ENCODE measurements at regions not wholly inside any gene's neighbourhood (a gene's known extent, or its start where the extent isn't known, plus 50 kb on each side); places are given as distances from the start of the nearest gene placed in this dataset.

DNA sequence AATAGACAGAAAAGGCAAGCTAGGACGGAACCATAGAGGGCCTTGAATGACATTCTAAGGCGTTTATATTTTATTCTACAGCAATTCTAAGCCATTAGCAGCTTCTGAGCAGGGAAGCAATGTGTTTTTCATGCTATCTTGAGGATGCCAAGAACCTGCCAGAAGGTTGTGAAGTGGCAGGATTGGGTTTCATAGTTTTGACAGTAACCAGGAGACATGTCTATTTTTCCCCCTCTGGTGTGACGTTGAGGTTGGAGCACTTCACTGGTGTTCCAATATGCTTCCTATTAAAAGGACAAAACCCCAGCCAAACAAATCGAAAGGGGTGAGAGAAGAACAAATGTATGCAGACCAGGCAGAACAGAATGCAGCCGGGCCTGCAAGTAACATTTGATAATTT is 148.2 kb downstream of the SPATA19 start:
- dilution Hi-C loops (cut with HindIII; ENCODE audit: low sequenced_read_pairs, unreplicated experiment), result no loop called here
- Histone ChIP-seq H3K56ac (ENCODE audit: extremely low read depth, insufficient read depth, low read length) (no peak overlapping the region), H3K18ac (ENCODE audit: low read depth, low read length) (no peak overlapping the region), H3K9ac (ENCODE audit: low read depth, low read length) (no peak overlapping the region), H3K4ac (ENCODE audit: low read depth, low read length) (no peak overlapping the region), H3K36me3 (ENCODE audit: control insufficient read depth, insufficient read depth, low read length) (no peaks in the 10 kb centered on the region), H3K4me2 (ENCODE audit: low read depth, low read length) (no peak overlapping the region), H2AK9ac (replicated peaks; ENCODE audit: low read depth, low read length, poor library complexity) (no peak overlapping the region), H3K9me3 (ENCODE audit: control insufficient read depth, insufficient read depth, low read length) (peaks cover 40% of the 10 kb centered on the region), H3K27me3 (ENCODE audit: control insufficient read depth, insufficient read depth, low read length) (no peaks in the 10 kb centered on the region), H3K9me1 (ENCODE audit: insufficient read depth, low read length) (no peaks in the 10 kb centered on the region), H2AFZ (replicated peaks; ENCODE audit: low read length, poor library complexity) (no peak overlapping the region), H2BK5ac (ENCODE audit: low read depth, low read length, poor library complexity, severe bottlenecking) (no peak overlapping the region), H4K5ac (ENCODE audit: low read depth, low read length) (no peak overlapping the region), H3K27ac (ENCODE audit: insufficient read depth, low read length) (no peak overlapping the region), H2BK120ac (ENCODE audit: low read depth, low read length) (no peak overlapping the region), H3K4me3 (ENCODE audit: insufficient read depth, low read depth, low read length) (no peak overlapping the region), H2BK20ac (ENCODE audit: low read depth, low read length) (no peak overlapping the region), H3K79me1 (ENCODE audit: low read depth in 1 of 2, low read length in 2 of 2) (no peaks in the 10 kb centered on the region), H3K14ac (replicated peaks; ENCODE audit: low read depth, low read length) (no peak overlapping the region), H2AK5ac (ENCODE audit: low read depth, low read length) (no peak overlapping the region), H3K4me1 (ENCODE audit: control insufficient read depth, insufficient read depth, low read length) (no peaks in the 10 kb centered on the region), H3K23ac (ENCODE audit: low read depth, low read length) (no peak overlapping the region), H4K8ac (ENCODE audit: low read depth in 2 of 2, low read length in 2 of 2) (no peak overlapping the region), H2BK15ac (ENCODE audit: low read depth, low read length) (no peak overlapping the region), H4K91ac (ENCODE audit: insufficient read depth, low read depth, low read length) (no peak overlapping the region), H4K20me1 (ENCODE audit: insufficient read depth, low read length) (no peaks in the 10 kb centered on the region)
- no TSS peak for BruUV-seq (replicated peaks)
- in situ Hi-C loops (cut with MboI; ENCODE audit: low sequenced_read_pairs), result no loop called here
- no CpG with 5 or more reads among the region's 5 CpGs for WGBS, 2 experiments (ENCODE audit: extremely low coverage in 2 of 2, insufficient read length in 1 of 2)
- DNase-seq, result no peak
- TF ChIP-seq CEBPB (IDR thresholded peaks at IDR 0.05; ENCODE audit: low read depth, low read length), result no peak
- no peak for TF ChIP-seq BHLHE40 (IDR thresholded peaks at IDR 0.05; ENCODE audit: low read depth, low read length)
- TF ChIP-seq, protein P1, sequence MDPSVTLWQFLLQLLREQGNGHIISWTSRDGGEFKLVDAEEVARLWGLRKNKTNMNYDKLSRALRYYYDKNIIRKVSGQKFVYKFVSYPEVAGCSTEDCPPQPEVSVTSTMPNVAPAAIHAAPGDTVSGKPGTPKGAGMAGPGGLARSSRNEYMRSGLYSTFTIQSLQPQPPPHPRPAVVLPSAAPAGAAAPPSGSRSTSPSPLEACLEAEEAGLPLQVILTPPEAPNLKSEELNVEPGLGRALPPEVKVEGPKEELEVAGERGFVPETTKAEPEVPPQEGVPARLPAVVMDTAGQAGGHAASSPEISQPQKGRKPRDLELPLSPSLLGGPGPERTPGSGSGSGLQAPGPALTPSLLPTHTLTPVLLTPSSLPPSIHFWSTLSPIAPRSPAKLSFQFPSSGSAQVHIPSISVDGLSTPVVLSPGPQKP (IDR thresholded peaks at IDR 0.05; ENCODE audit: borderline replicate concordance, low read depth, low read length), result no peak
- TF ChIP-seq, protein P2, sequence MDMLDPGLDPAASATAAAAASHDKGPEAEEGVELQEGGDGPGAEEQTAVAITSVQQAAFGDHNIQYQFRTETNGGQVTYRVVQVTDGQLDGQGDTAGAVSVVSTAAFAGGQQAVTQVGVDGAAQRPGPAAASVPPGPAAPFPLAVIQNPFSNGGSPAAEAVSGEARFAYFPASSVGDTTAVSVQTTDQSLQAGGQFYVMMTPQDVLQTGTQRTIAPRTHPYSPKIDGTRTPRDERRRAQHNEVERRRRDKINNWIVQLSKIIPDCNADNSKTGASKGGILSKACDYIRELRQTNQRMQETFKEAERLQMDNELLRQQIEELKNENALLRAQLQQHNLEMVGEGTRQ (IDR thresholded peaks at IDR 0.05; ENCODE audit: low read depth, low read length), result no peak
- TF ChIP-seq, protein P3, sequence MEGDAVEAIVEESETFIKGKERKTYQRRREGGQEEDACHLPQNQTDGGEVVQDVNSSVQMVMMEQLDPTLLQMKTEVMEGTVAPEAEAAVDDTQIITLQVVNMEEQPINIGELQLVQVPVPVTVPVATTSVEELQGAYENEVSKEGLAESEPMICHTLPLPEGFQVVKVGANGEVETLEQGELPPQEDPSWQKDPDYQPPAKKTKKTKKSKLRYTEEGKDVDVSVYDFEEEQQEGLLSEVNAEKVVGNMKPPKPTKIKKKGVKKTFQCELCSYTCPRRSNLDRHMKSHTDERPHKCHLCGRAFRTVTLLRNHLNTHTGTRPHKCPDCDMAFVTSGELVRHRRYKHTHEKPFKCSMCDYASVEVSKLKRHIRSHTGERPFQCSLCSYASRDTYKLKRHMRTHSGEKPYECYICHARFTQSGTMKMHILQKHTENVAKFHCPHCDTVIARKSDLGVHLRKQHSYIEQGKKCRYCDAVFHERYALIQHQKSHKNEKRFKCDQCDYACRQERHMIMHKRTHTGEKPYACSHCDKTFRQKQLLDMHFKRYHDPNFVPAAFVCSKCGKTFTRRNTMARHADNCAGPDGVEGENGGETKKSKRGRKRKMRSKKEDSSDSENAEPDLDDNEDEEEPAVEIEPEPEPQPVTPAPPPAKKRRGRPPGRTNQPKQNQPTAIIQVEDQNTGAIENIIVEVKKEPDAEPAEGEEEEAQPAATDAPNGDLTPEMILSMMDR (conservative IDR thresholded peaks at IDR 0.05; ENCODE audit: low read depth, low read length), result no peak
- no peak for TF ChIP-seq POLR2A (IDR thresholded peaks at IDR 0.05; ENCODE audit: low read depth, low read length)
- no peak for TF ChIP-seq RAD21 (IDR thresholded peaks at IDR 0.05; ENCODE audit: low read length)
- no peak for TF ChIP-seq MXI1 (IDR thresholded peaks at IDR 0.05; ENCODE audit: borderline replicate concordance, low read depth, low read length)
- no peak for TF ChIP-seq NFE2L2 (IDR thresholded peaks at IDR 0.05; ENCODE audit: low read depth, low read length)
- no peak for TF ChIP-seq MAZ (IDR thresholded peaks at IDR 0.05; ENCODE audit: borderline replicate concordance, low read depth, low read length)
- no peak for TF ChIP-seq RCOR1 (IDR thresholded peaks at IDR 0.05; ENCODE audit: insufficient replicate concordance, low read length)
- no peak for TF ChIP-seq CHD1 (IDR thresholded peaks at IDR 0.05; ENCODE audit: low read depth, low read length)
- no peak for TF ChIP-seq FOS (IDR thresholded peaks at IDR 0.05; ENCODE audit: low read depth, low read length)
- TF ChIP-seq SMC3 (IDR thresholded peaks at IDR 0.05; ENCODE audit: low read depth, low read length), result no peak
- TF ChIP-seq MAFK (IDR thresholded peaks at IDR 0.05; ENCODE audit: low read depth, low read length), result no peak
- POLR2A ChIA-PET (ENCODE audit: unreplicated experiment), result no interaction called here
- CTCF ChIA-PET, result no interaction called here
- no peak for ATAC-seq (ENCODE audit: low read depth)
- intact Hi-C loops (cut with micrococcal nuclease), result no loop called here
